GM23338 (cell line): ENCODE measurements at regions not wholly inside any gene's neighbourhood (a gene's known extent, or its start where the extent isn't known, plus 50 kb on each side); places are given as distances from the start of the nearest gene placed in this dataset.

Source experiments
- ATAC-seq: fragments of 200-7000 bp; cut with Tn5 transposase; 3 replicates; pipeline ENCODE4 v1.9.1; 2020
- DNase-seq: peaks from one replicate; pipeline ENCODE4 v3.0.0-alpha.2; 2015; ENCODE audit warnings: low spot score
- H2AFZ ChIP-seq: fragments of 200-600 bp; sonication (generic); 2 replicates; pipeline ENCODE4 v1.8.0; 2016; ENCODE audit warnings: antibody characterized with exemption, mild to moderate bottlenecking, moderate library complexity
- H3F3A ChIP-seq: fragments of 200-600 bp; sonication (generic); replicated peaks from 2 replicates; pipeline ENCODE4 v1.8.0; 2017; ENCODE audit warnings: antibody characterized with exemption, mixed run types, low read depth
- H3K27ac ChIP-seq: fragments of 200-600 bp; sonication (generic); 2 replicates; pipeline ENCODE4 v1.6.1; 2016; ENCODE audit warnings: low read depth
- H3K27me3 ChIP-seq: fragments of 200-600 bp; sonication (generic); 2 replicates; pipeline ENCODE4 v1.8.0; 2016; ENCODE audit warnings: mild to moderate bottlenecking, mixed run types, moderate library complexity; ENCODE audit not compliant: insufficient read depth
- H3K36me3 ChIP-seq: fragments of 200-600 bp; sonication (generic); 2 replicates; pipeline ENCODE4 v1.8.0; 2016; ENCODE audit warnings: mild to moderate bottlenecking; ENCODE audit not compliant: insufficient read depth
- H3K4me1 ChIP-seq: fragments of 200-600 bp; sonication (generic); 2 replicates; pipeline ENCODE4 v1.8.0; 2016; ENCODE audit warnings: mild to moderate bottlenecking, moderate library complexity; ENCODE audit not compliant: insufficient read depth
- H3K4me2 ChIP-seq: fragments of 200-600 bp; sonication (generic); 2 replicates; pipeline ENCODE4 v1.7.1; 2017; ENCODE audit warnings: mixed run types
- H3K4me3 ChIP-seq: fragments of 200-600 bp; sonication (generic); 2 replicates; pipeline ENCODE4 v1.6.1; 2016; ENCODE audit warnings: mixed run types
- H3K79me2 ChIP-seq: fragments of 200-600 bp; sonication (generic); replicated peaks from 2 replicates; pipeline ENCODE4 v1.8.0; 2017; ENCODE audit warnings: mild to moderate bottlenecking; ENCODE audit not compliant: insufficient read depth
- H3K9me2 ChIP-seq: fragments of 200-600 bp; sonication (generic); 2 replicates; pipeline ENCODE4 v1.8.0; 2017; ENCODE audit not compliant: insufficient read depth
- H4K20me1 ChIP-seq: fragments of 200-600 bp; sonication (generic); replicated peaks from 2 replicates; pipeline ENCODE4 v1.8.0; 2017; ENCODE audit warnings: mild to moderate bottlenecking; ENCODE audit not compliant: insufficient read depth
- H3K27ac Mint-ChIP-seq: 2 replicates; pipeline ENCODE4 v1.8.0; 2020; ENCODE audit warnings: inconsistent platforms, mild to moderate bottlenecking, moderate library complexity, mixed read lengths
- H3K27me3 Mint-ChIP-seq: 3 replicates; pipeline ENCODE4 v1.8.0; 2022; ENCODE audit warnings: low read depth, mild to moderate bottlenecking, moderate library complexity, mixed read lengths, inconsistent platforms; ENCODE audit not compliant: insufficient read depth, poor library complexity
- H3K36me3 Mint-ChIP-seq: 3 replicates; pipeline ENCODE4 v1.8.0; 2021; ENCODE audit warnings: low read depth, mild to moderate bottlenecking, inconsistent platforms, moderate library complexity, mixed read lengths
- H3K4me1 Mint-ChIP-seq: 3 replicates; pipeline ENCODE4 v1.8.0; 2020; ENCODE audit warnings: mild to moderate bottlenecking, inconsistent platforms, mixed read lengths
- H3K4me3 Mint-ChIP-seq: 3 replicates; pipeline ENCODE4 v1.8.0; 2021; ENCODE audit warnings: moderate library complexity, mild to moderate bottlenecking, inconsistent platforms, mixed read lengths
- H3K9me3 Mint-ChIP-seq: 3 replicates; pipeline ENCODE4 v1.8.0; 2020; ENCODE audit warnings: moderate library complexity, mild to moderate bottlenecking, inconsistent platforms, mixed read lengths
- CREB1 ChIP-seq: fragments of 250-450 bp; sonication (Bioruptor Pico); IDR thresholded peaks from 2 replicates; pipeline ENCODE4 v1.5.0; 2020; ENCODE audit warnings: low read depth, mild to moderate bottlenecking, moderate library complexity
- CTCF ChIP-seq, 2 experiments: fragments of 200-600 bp in 1 of 2; sonication (generic) in 1 of 2; conservative IDR thresholded peaks; 2 replicates each; pipeline versions ENCODE4 v1.5.1 to v1.6.1; 2016 to 2017; ENCODE audit warnings: antibody characterized with exemption in 2 of 2, low read depth in 2 of 2, mild to moderate bottlenecking in 2 of 2, moderate library complexity in 1 of 2
- ETS1 ChIP-seq: IDR thresholded peaks from 2 replicates; pipeline ENCODE4 v1.6.1; 2016; ENCODE audit warnings: antibody characterized with exemption
- EZH2 ChIP-seq: fragments of 200-600 bp; sonication (generic); IDR thresholded peaks from one replicate; pipeline ENCODE4 v1.8.0; 2017; ENCODE audit warnings: antibody characterized with exemption, mild to moderate bottlenecking, low read depth; ENCODE audit not compliant: unreplicated experiment
- EZH2phosphoT487 ChIP-seq: fragments of 200-600 bp; sonication (generic); IDR thresholded peaks from one replicate; pipeline ENCODE4 v1.8.1; 2018; ENCODE audit warnings: antibody characterized with exemption; ENCODE audit not compliant: unreplicated experiment
- JUNB ChIP-seq: IDR thresholded peaks from one replicate; pipeline ENCODE4 v1.6.1; 2016; ENCODE audit warnings: antibody characterized with exemption; ENCODE audit not compliant: unreplicated experiment
- NANOG ChIP-seq: IDR thresholded peaks from 2 replicates; pipeline ENCODE4 v1.6.1; 2016; ENCODE audit warnings: antibody characterized with exemption, borderline replicate concordance
- POLR2AphosphoS5 ChIP-seq: IDR thresholded peaks from 2 replicates; pipeline ENCODE4 v1.6.1; 2016; ENCODE audit warnings: antibody characterized with exemption, low read depth
- ZNF331 ChIP-seq: fragments of 250-450 bp; sonication (Bioruptor Pico); IDR thresholded peaks from 2 replicates; pipeline ENCODE4 v1.5.0; 2020; ENCODE audit warnings: low read depth, mild to moderate bottlenecking, moderate library complexity
- TF ChIP-seq, protein P1 (sequence below): IDR thresholded peaks from one replicate; pipeline ENCODE4 v1.6.1; 2018; ENCODE audit warnings: antibody characterized with exemption; ENCODE audit not compliant: unreplicated experiment

GRCh38 chr17:69959283-69959682, 115.7 kb upstream of the KCNJ16 start (continued):
- no peak for TF ChIP-seq CTCF (conservative IDR thresholded peaks at IDR 0.05; ENCODE audit: low read depth in 2 of 2)
- TF ChIP-seq CREB1, result no peak
- no peak for TF ChIP-seq ETS1
- no peak for TF ChIP-seq ZNF331
- no peak for TF ChIP-seq EZH2
- TF ChIP-seq POLR2AphosphoS5, result no peak
- TF ChIP-seq NANOG, result no peak
- TF ChIP-seq EZH2phosphoT487, result no peak
- TF ChIP-seq, protein P1, sequence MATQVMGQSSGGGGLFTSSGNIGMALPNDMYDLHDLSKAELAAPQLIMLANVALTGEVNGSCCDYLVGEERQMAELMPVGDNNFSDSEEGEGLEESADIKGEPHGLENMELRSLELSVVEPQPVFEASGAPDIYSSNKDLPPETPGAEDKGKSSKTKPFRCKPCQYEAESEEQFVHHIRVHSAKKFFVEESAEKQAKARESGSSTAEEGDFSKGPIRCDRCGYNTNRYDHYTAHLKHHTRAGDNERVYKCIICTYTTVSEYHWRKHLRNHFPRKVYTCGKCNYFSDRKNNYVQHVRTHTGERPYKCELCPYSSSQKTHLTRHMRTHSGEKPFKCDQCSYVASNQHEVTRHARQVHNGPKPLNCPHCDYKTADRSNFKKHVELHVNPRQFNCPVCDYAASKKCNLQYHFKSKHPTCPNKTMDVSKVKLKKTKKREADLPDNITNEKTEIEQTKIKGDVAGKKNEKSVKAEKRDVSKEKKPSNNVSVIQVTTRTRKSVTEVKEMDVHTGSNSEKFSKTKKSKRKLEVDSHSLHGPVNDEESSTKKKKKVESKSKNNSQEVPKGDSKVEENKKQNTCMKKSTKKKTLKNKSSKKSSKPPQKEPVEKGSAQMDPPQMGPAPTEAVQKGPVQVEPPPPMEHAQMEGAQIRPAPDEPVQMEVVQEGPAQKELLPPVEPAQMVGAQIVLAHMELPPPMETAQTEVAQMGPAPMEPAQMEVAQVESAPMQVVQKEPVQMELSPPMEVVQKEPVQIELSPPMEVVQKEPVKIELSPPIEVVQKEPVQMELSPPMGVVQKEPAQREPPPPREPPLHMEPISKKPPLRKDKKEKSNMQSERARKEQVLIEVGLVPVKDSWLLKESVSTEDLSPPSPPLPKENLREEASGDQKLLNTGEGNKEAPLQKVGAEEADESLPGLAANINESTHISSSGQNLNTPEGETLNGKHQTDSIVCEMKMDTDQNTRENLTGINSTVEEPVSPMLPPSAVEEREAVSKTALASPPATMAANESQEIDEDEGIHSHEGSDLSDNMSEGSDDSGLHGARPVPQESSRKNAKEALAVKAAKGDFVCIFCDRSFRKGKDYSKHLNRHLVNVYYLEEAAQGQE, result no peak

DNA sequence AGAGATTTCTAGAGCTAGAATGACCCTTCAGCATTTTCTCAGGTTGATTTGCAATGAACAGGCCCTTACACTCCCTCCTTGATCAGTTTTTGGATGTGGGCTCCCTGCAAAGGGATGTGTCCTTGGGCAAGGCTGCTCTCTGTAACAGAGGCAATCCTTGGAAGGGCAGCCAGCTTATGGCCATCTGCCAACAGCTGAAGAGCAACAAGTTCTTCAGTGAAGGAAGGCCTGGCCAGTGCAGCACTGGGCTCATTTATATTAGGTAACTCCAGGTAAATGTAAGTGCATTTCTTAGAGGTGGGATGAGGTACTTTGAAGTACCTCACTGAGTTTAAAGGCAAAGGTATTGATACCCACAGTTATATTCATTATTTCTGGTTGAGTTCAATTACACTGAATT, 114.3 kb upstream of the KCNJ16 start:
- H3K4me2 ChIP-seq, result no peak overlapping the region
- no peak for TF ChIP-seq JUNB
- Mint-ChIP-seq H3K27ac (no peak overlapping the region), H3K4me1 (peaks cover 22% of the 10 kb centered on the region), H3K4me3 (no peak overlapping the region), H3K27me3 (no peaks in the 10 kb centered on the region), H3K9me3 (no peaks in the 10 kb centered on the region; the same call in 2 of the 3 replicates), H3K36me3 (no peaks in the 10 kb centered on the region)
- peaks cover 11% of the 10 kb centered on the region; the same call in 1 of the 2 replicates for H3K9me2 ChIP-seq
- DNase-seq (no peak), ATAC-seq (no peak)
- H3F3A ChIP-seq, result no peaks in the 10 kb centered on the region
- no peak overlapping the region for H3K27ac ChIP-seq
- H2AFZ ChIP-seq, result no peak overlapping the region
- H3K4me1 ChIP-seq, result peaks cover 14% of the 10 kb centered on the region
- H3K36me3 ChIP-seq, result no peaks in the 10 kb centered on the region
- H4K20me1 ChIP-seq, result no peaks in the 10 kb centered on the region
- H3K27me3 ChIP-seq, result no peaks in the 10 kb centered on the region
- H3K4me3 ChIP-seq, result no peak overlapping the region
- no peaks in the 10 kb centered on the region for H3K79me2 ChIP-seq
